ENCODE measurements at regions not wholly inside any gene's neighbourhood (a gene's known extent, or its start where the extent isn't known, plus 50 kb on each side); places are given as distances from the start of the nearest gene placed in this dataset.
"Not testable (repeated sequence)": the region's sequence is repeated elsewhere in the genome, so short reads cannot be mapped to it uniquely, and the experiment has no call there.

DNA sequence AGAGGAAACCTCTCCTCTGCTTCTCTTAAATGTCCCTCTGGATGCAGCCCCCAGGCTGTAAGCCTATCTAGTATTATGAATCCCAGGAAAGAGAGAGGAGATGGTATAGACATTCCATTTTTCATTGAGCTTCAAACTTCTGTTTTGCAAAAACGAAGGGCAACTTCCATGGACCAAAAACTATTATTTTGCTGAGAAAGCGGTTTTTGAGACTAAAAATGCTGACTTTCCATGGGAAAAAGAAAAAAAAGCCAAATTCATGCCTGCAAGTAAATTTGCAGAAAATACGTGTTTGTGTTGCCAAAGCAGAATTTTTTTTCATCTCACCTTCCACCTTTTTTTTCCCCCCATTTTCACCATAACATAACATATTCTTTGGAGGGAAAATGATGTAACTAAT lies 272.5 kb upstream of the CELF4 start:
- no peaks in the 10 kb centered on the region for H3K36me3 ChIP-seq (ENCODE audit: low read length)
- no peaks in the 10 kb centered on the region for H3K9me2 ChIP-seq (replicated peaks; ENCODE audit: insufficient read depth, low read length)
- H3K79me2 ChIP-seq (ENCODE audit: insufficient read depth, low read length) = no peaks in the 10 kb centered on the region
- H3K9me3 ChIP-seq (ENCODE audit: insufficient read depth, low read length) = no peaks in the 10 kb centered on the region
- H3K9ac ChIP-seq (ENCODE audit: low read length) = no peak overlapping the region
- no peak overlapping the region for H3K27ac ChIP-seq (ENCODE audit: low read depth, low read length)
- H3K27me3 ChIP-seq (ENCODE audit: low read length) = no peaks in the 10 kb centered on the region
- no peak for TF ChIP-seq CTCF (IDR thresholded peaks at IDR 0.05; ENCODE audit: insufficient read depth, low read length, poor library complexity, severe bottlenecking)
- TF ChIP-seq EZH2phosphoT487 (conservative IDR thresholded peaks at IDR 0.05; ENCODE audit: low read length) = no peak
- H2AFZ ChIP-seq (ENCODE audit: low read depth, low read length, severe bottlenecking) = no peak overlapping the region
- no peak overlapping the region for H3K4me2 ChIP-seq (ENCODE audit: low read depth, low read length, poor library complexity, severe bottlenecking)
- H3K4me3 ChIP-seq (ENCODE audit: insufficient read depth, low read length, poor library complexity, severe bottlenecking) = no peak overlapping the region
- no peaks in the 10 kb centered on the region for H3F3A ChIP-seq (ENCODE audit: insufficient read depth)
- H4K20me1 ChIP-seq (ENCODE audit: low read depth, low read length) = no peaks in the 10 kb centered on the region

GRCh38 chr18:37836071-37836970 lies 270.7 kb upstream of the CELF4 start:
- H4K20me1 ChIP-seq (ENCODE audit: low read depth, low read length) = no peaks in the 10 kb centered on the region
- H3K9me3 ChIP-seq (ENCODE audit: insufficient read depth, low read length) = no peaks in the 10 kb centered on the region
- H3K4me2 ChIP-seq (ENCODE audit: low read depth, low read length, poor library complexity, severe bottlenecking) = no peak overlapping the region
- H3K27me3 ChIP-seq (ENCODE audit: low read length) = no peaks in the 10 kb centered on the region
- no peaks in the 10 kb centered on the region for H3K9me2 ChIP-seq (replicated peaks; ENCODE audit: insufficient read depth, low read length)
- no peaks in the 10 kb centered on the region for H3K36me3 ChIP-seq (ENCODE audit: low read length)
- TF ChIP-seq CTCF (IDR thresholded peaks at IDR 0.05; ENCODE audit: insufficient read depth, low read length, poor library complexity, severe bottlenecking) = no peak
- no peak overlapping the region for H3K27ac ChIP-seq (ENCODE audit: low read depth, low read length)
- no peak overlapping the region for H3K9ac ChIP-seq (ENCODE audit: low read length)
- H3K79me2 ChIP-seq (ENCODE audit: insufficient read depth, low read length) = no peaks in the 10 kb centered on the region
- no peaks in the 10 kb centered on the region for H3F3A ChIP-seq (ENCODE audit: insufficient read depth)
- H3K4me3 ChIP-seq (ENCODE audit: insufficient read depth, low read length, poor library complexity, severe bottlenecking) = no peak overlapping the region
- no peak overlapping the region for H2AFZ ChIP-seq (ENCODE audit: low read depth, low read length, severe bottlenecking)

GRCh38 chr18:37832010-37832695 lies 266.6 kb upstream of the CELF4 start:
- not testable (repeated sequence) for H3K36me3 ChIP-seq (ENCODE audit: low read length); H3K9ac ChIP-seq (ENCODE audit: low read length); H3K9me3 ChIP-seq (ENCODE audit: insufficient read depth, low read length); H3K79me2 ChIP-seq (ENCODE audit: insufficient read depth, low read length); H3K9me2 ChIP-seq (replicated peaks; ENCODE audit: insufficient read depth, low read length); H3K27me3 ChIP-seq (ENCODE audit: low read length); H3K4me2 ChIP-seq (ENCODE audit: low read depth, low read length, poor library complexity, severe bottlenecking); H3F3A ChIP-seq (ENCODE audit: insufficient read depth); H4K20me1 ChIP-seq (ENCODE audit: low read depth, low read length); H2AFZ ChIP-seq (ENCODE audit: low read depth, low read length, severe bottlenecking); H3K4me3 ChIP-seq (ENCODE audit: insufficient read depth, low read length, poor library complexity, severe bottlenecking); H3K27ac ChIP-seq (ENCODE audit: low read depth, low read length)

- Histone ChIP-seq H3K9me3 (ENCODE audit: insufficient read depth, low read length) (no peaks in the 10 kb centered on the region), H3K27ac (ENCODE audit: low read depth, low read length) (no peak overlapping the region), H3K4me2 (ENCODE audit: low read depth, low read length, poor library complexity, severe bottlenecking) (no peak overlapping the region), H3K36me3 (ENCODE audit: low read length) (no peaks in the 10 kb centered on the region), H3F3A (ENCODE audit: insufficient read depth) (no peaks in the 10 kb centered on the region), H2AFZ (ENCODE audit: low read depth, low read length, severe bottlenecking) (no peak overlapping the region), H4K20me1 (ENCODE audit: low read depth, low read length) (no peaks in the 10 kb centered on the region), H3K9me2 (replicated peaks; ENCODE audit: insufficient read depth, low read length) (no peaks in the 10 kb centered on the region), H3K27me3 (ENCODE audit: low read length) (no peaks in the 10 kb centered on the region), H3K4me3 (ENCODE audit: insufficient read depth, low read length, poor library complexity, severe bottlenecking) (no peak overlapping the region), H3K79me2 (ENCODE audit: insufficient read depth, low read length) (no peaks in the 10 kb centered on the region), H3K9ac (ENCODE audit: low read length) (no peak overlapping the region)
- TF ChIP-seq EZH2phosphoT487 (conservative IDR thresholded peaks at IDR 0.05; ENCODE audit: low read length) (no peak), CTCF (IDR thresholded peaks at IDR 0.05; ENCODE audit: insufficient read depth, low read length, poor library complexity, severe bottlenecking) (no peak)
Observed at GRCh38 chr18:37812961-37813360, 247.4 kb upstream of the CELF4 start.

All from SU-DHL-6 (cell line).